Stomach (tissue), 4 donors: ENCODE measurements at regions not wholly inside any gene's neighbourhood (a gene's known extent, or its start where the extent isn't known, plus 50 kb on each side); places are given as distances from the start of the nearest gene placed in this dataset.

Experiments used
- EP300 ChIP-seq: sonication (generic); formaldehyde crosslinking; IDR thresholded peaks from one replicate; pipeline ENCODE4 v1.6.1; 2017; ENCODE audit warnings: antibody characterized with exemption
- POLR2A ChIP-seq, 4 donors: fragments of 450-650 bp; IDR thresholded peaks; one replicate each; pipeline ENCODE4 v1.6.1; 2016; ENCODE audit warnings: antibody characterized with exemption in 4 of 4, control low read depth in 2 of 4, mild to moderate bottlenecking in 1 of 4, moderate library complexity in 1 of 4
- POLR2AphosphoS5 ChIP-seq, 3 donors: sonication (generic); formaldehyde crosslinking; IDR thresholded peaks; one replicate each; pipeline ENCODE4 v1.6.1; 2016; ENCODE audit warnings: antibody characterized with exemption in 3 of 3
- TF ChIP-seq, protein P1 (sequence below), 7 experiments: fragments of 450-650 bp in 4 of 7; fragments of 200-600 bp in 3 of 7; sonication (generic) in 3 of 7; IDR thresholded peaks; one replicate each; pipeline ENCODE4 v1.5.1; 2016 to 2019; ENCODE audit warnings: antibody characterized with exemption in 7 of 7, control low read depth in 2 of 7, mild to moderate bottlenecking in 1 of 7

DNA sequence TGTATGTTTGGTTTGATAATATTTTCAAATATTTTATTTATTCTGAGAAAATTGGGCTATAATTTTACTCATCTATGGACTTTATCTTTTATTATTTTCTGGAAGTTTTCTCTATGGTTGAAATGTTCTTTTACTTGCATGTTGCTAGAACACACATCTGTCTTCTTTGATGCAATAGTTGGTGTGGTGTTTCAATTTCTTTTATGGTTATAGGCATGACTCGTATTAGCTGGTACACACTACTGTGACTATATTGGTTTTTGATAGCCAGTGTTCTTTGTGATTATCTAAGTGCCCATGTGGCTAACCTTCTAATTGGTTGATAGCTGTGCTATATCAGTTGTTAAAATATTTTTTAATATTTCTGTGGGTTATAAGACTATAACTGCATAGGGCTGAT, 1343.3 kb upstream of the GJE1 start:
- TF ChIP-seq POLR2A (IDR thresholded peaks at IDR 0.05) (no peak), POLR2AphosphoS5 (IDR thresholded peaks at IDR 0.05) (no peak), EP300 (no peak)
- TF ChIP-seq, protein P1, sequence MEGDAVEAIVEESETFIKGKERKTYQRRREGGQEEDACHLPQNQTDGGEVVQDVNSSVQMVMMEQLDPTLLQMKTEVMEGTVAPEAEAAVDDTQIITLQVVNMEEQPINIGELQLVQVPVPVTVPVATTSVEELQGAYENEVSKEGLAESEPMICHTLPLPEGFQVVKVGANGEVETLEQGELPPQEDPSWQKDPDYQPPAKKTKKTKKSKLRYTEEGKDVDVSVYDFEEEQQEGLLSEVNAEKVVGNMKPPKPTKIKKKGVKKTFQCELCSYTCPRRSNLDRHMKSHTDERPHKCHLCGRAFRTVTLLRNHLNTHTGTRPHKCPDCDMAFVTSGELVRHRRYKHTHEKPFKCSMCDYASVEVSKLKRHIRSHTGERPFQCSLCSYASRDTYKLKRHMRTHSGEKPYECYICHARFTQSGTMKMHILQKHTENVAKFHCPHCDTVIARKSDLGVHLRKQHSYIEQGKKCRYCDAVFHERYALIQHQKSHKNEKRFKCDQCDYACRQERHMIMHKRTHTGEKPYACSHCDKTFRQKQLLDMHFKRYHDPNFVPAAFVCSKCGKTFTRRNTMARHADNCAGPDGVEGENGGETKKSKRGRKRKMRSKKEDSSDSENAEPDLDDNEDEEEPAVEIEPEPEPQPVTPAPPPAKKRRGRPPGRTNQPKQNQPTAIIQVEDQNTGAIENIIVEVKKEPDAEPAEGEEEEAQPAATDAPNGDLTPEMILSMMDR (IDR thresholded peaks at IDR 0.05), result no peak
